ENCODE measurements at regions not wholly inside any gene's neighbourhood (a gene's known extent, or its start where the extent isn't known, plus 50 kb on each side); places are given as distances from the start of the nearest gene placed in this dataset.
A peak's percentile ranks its signal among the peaks of the same experiment; 100 is the strongest.
"Not testable (repeated sequence)": the region's sequence is repeated elsewhere in the genome, so short reads cannot be mapped to it uniquely, and the experiment has no call there.

GRCh38 chr7:149666360-149666945 lies 106.9 kb downstream of the ZNF467 start:
- H3K27ac ChIP-seq: no peak overlapping the region
- no peak for TF ChIP-seq CTCF (conservative IDR thresholded peaks at IDR 0.05)

- H3K27ac ChIP-seq: not testable (repeated sequence)
Measured at GRCh38 chr7:149665618-149666017, 107.8 kb downstream of the ZNF467 start.

GRCh38 chr7:149664666-149665065 lies 108.7 kb downstream of the ZNF467 start:
- H3K27ac ChIP-seq: no peak overlapping the region
- no peak for TF ChIP-seq CTCF (conservative IDR thresholded peaks at IDR 0.05)

- no peak overlapping the region for H3K27ac ChIP-seq
- TF ChIP-seq CTCF (conservative IDR thresholded peaks at IDR 0.05): no peak
Measured at GRCh38 chr7:149664176-149664575, 109.2 kb downstream of the ZNF467 start.

GRCh38 chr7:149662591-149663095 lies 110.7 kb downstream of the ZNF467 start:
- no peak; the same call in 1 of the 2 replicates for TF ChIP-seq CTCF (conservative IDR thresholded peaks at IDR 0.05)
- H3K27ac ChIP-seq: no peak overlapping the region

GRCh38 chr7:149655784-149656183 lies 117.6 kb downstream of the ZNF467 start:
- no peak for TF ChIP-seq CTCF (conservative IDR thresholded peaks at IDR 0.05)
- no peak overlapping the region for H3K27ac ChIP-seq

- no peak for TF ChIP-seq CTCF (conservative IDR thresholded peaks at IDR 0.05)
Measured at GRCh38 chr7:149654588-149654987, 118.8 kb downstream of the ZNF467 start.

GRCh38 chr7:149650190-149650589 lies 123.2 kb downstream of the ZNF467 start:
- not testable (repeated sequence) for H3K27ac ChIP-seq

More at GRCh38 chr7:149654588-149654987, 118.8 kb downstream of the ZNF467 start:
- no peak overlapping the region for H3K27ac ChIP-seq

GRCh38 chr7:149644754-149645153 lies 128.6 kb downstream of the ZNF467 start:
- peak overlapping the region; percentile 74 for H3K27ac ChIP-seq
- no peak for TF ChIP-seq CTCF (conservative IDR thresholded peaks at IDR 0.05)
